Prostate gland (tissue), 2 donors: ENCODE measurements at regions not wholly inside any gene's neighbourhood (a gene's known extent, or its start where the extent isn't known, plus 50 kb on each side); places are given as distances from the start of the nearest gene placed in this dataset.

Experiments
- CTCF ChIP-seq, 4 experiments: fragments of 200-600 bp in 2 of 4; fragments of 450-650 bp in 2 of 4; sonication (generic) in 2 of 4; IDR thresholded peaks; 1 replicate in 3 of 4; 2 replicates in 1 of 4; pipeline ENCODE4 v1.5.1; 2016 to 2019; ENCODE audit warnings: antibody characterized with exemption in 4 of 4, mild to moderate bottlenecking in 2 of 4, moderate library complexity in 2 of 4
- POLR2A ChIP-seq: fragments of 450-650 bp; IDR thresholded peaks from one replicate; pipeline ENCODE4 v1.6.1; 2016; ENCODE audit warnings: antibody characterized with exemption, mild to moderate bottlenecking
- POLR2AphosphoS5 ChIP-seq: sonication (generic); formaldehyde crosslinking; IDR thresholded peaks from one replicate; pipeline ENCODE4 v1.6.1; 2017; ENCODE audit warnings: antibody characterized with exemption

- no peak for TF ChIP-seq CTCF (IDR thresholded peaks at IDR 0.05)
- no peak for TF ChIP-seq POLR2A
- no peak for TF ChIP-seq POLR2AphosphoS5
Measured at GRCh38 chr1:101485712-101486111, 248.9 kb downstream of the S1PR1 start.
